CD8-positive, alpha-beta memory T cell (primary cell): ENCODE measurements at regions not wholly inside any gene's neighbourhood (a gene's known extent, or its start where the extent isn't known, plus 50 kb on each side); places are given as distances from the start of the nearest gene placed in this dataset.

Source experiments
- CTCF ChIA-PET: fragments of 350-600 bp; sonication (Branson Sonifier 250); formaldehyde crosslinking; loops from one replicate; lab custom pipeline; 2021; ENCODE audit warnings: antibody characterized with exemption; lab: Charles Lee
- POLR2A ChIA-PET: fragments of 350-600 bp; sonication (Branson Sonifier 250); formaldehyde crosslinking; loops from one replicate; lab custom pipeline; 2021; ENCODE audit warnings: antibody characterized with exemption; lab: Charles Lee
- DNase-seq, 5 donors: peaks; one replicate each; pipeline versions ENCODE4 v3.0.0 to v3.0.0-alpha.2; 2020 to 2022; ENCODE audit warnings: mixed read lengths in 1 of 5
- H3K27ac ChIP-seq: one replicate; pipeline ENCODE4 v1.7.0; 2013; ENCODE audit warnings: low read depth, mild to moderate bottlenecking, low read length, moderate library complexity
- H3K27me3 ChIP-seq: 2 replicates; pipeline ENCODE4 v1.7.0; 2013; ENCODE audit warnings: low read length, mild to moderate bottlenecking; ENCODE audit not compliant: insufficient read depth, poor library complexity, severe bottlenecking
- H3K36me3 ChIP-seq: 2 replicates; pipeline ENCODE4 v1.7.0; 2013; ENCODE audit warnings: mild to moderate bottlenecking, low read length, moderate library complexity; ENCODE audit not compliant: insufficient read depth
- H3K4me1 ChIP-seq: 2 replicates; pipeline ENCODE4 v1.7.0; 2013; ENCODE audit warnings: mild to moderate bottlenecking, low read length, moderate library complexity; ENCODE audit not compliant: insufficient read depth
- H3K4me3 ChIP-seq: 2 replicates; pipeline ENCODE4 v1.7.0; 2013; ENCODE audit warnings: mild to moderate bottlenecking, low read length
- H3K9me3 ChIP-seq: 2 replicates; pipeline ENCODE4 v1.7.0; 2013; ENCODE audit warnings: mild to moderate bottlenecking, low read length
- H3K27ac Mint-ChIP-seq, 8 donors: one replicate each; pipeline ENCODE4 v1.8.0; 2020 to 2021; ENCODE audit warnings: mixed read lengths in 8 of 8, mild to moderate bottlenecking in 6 of 8, inconsistent platforms in 3 of 8, moderate library complexity in 3 of 8
- H3K27me3 Mint-ChIP-seq, 2 donors: one replicate each; pipeline ENCODE4 v1.8.0; 2020 to 2021; ENCODE audit warnings: mixed read lengths in 2 of 2, mild to moderate bottlenecking in 1 of 2, moderate library complexity in 1 of 2
- H3K36me3 Mint-ChIP-seq, 3 donors: one replicate each; pipeline ENCODE4 v1.8.0; 2020 to 2021; ENCODE audit warnings: mixed read lengths in 3 of 3, inconsistent platforms in 1 of 3, mild to moderate bottlenecking in 1 of 3
- H3K4me1 Mint-ChIP-seq, 3 donors: one replicate each; pipeline ENCODE4 v1.8.0; 2020 to 2021; ENCODE audit warnings: mixed read lengths in 3 of 3, inconsistent platforms in 1 of 3, mild to moderate bottlenecking in 1 of 3
- H3K4me3 Mint-ChIP-seq, 7 donors: one replicate each; pipeline ENCODE4 v1.8.0; 2020 to 2021; ENCODE audit warnings: mixed read lengths in 7 of 7, mild to moderate bottlenecking in 6 of 7, moderate library complexity in 4 of 7, inconsistent platforms in 2 of 7
- H3K9me3 Mint-ChIP-seq, 5 donors: one replicate each; pipeline ENCODE4 v1.8.0; 2020 to 2022; ENCODE audit warnings: mixed read lengths in 5 of 5, mild to moderate bottlenecking in 3 of 5, moderate library complexity in 2 of 5, inconsistent platforms in 1 of 5

- no peak for DNase-seq
- Histone ChIP-seq H3K4me3 (no peak overlapping the region), H3K27ac (no peak overlapping the region), H3K36me3 (no peaks in the 10 kb centered on the region), H3K27me3 (no peaks in the 10 kb centered on the region), H3K4me1 (no peaks in the 10 kb centered on the region), H3K9me3 (no peaks in the 10 kb centered on the region)
- POLR2A ChIA-PET = no interaction called here
- peaks cover 14 to 28% (median 16%) of the 10 kb centered on the region in 5 donors for H3K9me3 Mint-ChIP-seq
- no peaks in the 10 kb centered on the region for H3K36me3 Mint-ChIP-seq
- H3K27me3 Mint-ChIP-seq = peaks cover 0 to 7% of the 10 kb centered on the region in 2 donors
- H3K4me1 Mint-ChIP-seq = no peaks in the 10 kb centered on the region
- H3K27ac Mint-ChIP-seq = no peak overlapping the region
- CTCF ChIA-PET = no interaction called here
- no peak overlapping the region for H3K4me3 Mint-ChIP-seq
Measured at GRCh38 chr2:147709655-147710054, 135.2 kb upstream of the ACVR2A start.

- no peak overlapping the region for H3K4me3 Mint-ChIP-seq
- H3K36me3 Mint-ChIP-seq = no peaks in the 10 kb centered on the region
- peaks cover 0 to 7% (median 2%) of the 10 kb centered on the region in 5 donors for H3K9me3 Mint-ChIP-seq
- no peak for DNase-seq
- Histone ChIP-seq H3K36me3 (no peaks in the 10 kb centered on the region), H3K27me3 (no peaks in the 10 kb centered on the region), H3K27ac (no peak overlapping the region), H3K4me3 (no peak overlapping the region), H3K9me3 (no peaks in the 10 kb centered on the region), H3K4me1 (no peaks in the 10 kb centered on the region)
- peaks cover 0 to 7% of the 10 kb centered on the region in 2 donors for H3K27me3 Mint-ChIP-seq
- POLR2A ChIA-PET = no interaction called here
- no peaks in the 10 kb centered on the region for H3K4me1 Mint-ChIP-seq
- CTCF ChIA-PET = no interaction called here
- H3K27ac Mint-ChIP-seq = no peak overlapping the region
Measured at GRCh38 chr2:147703171-147703570, 141.7 kb upstream of the ACVR2A start.

GRCh38 chr2:147698166-147698565 is 146.7 kb upstream of the ACVR2A start:
- Histone ChIP-seq H3K36me3 (no peaks in the 10 kb centered on the region), H3K27ac (no peak overlapping the region), H3K4me3 (no peak overlapping the region), H3K9me3 (no peaks in the 10 kb centered on the region), H3K27me3 (no peaks in the 10 kb centered on the region), H3K4me1 (no peaks in the 10 kb centered on the region)
- Mint-ChIP-seq H3K27ac (no peak overlapping the region), H3K4me3 (no peak overlapping the region), H3K36me3 (no peaks in the 10 kb centered on the region), H3K27me3 (peaks cover 3 to 6% of the 10 kb centered on the region in 2 donors), H3K9me3 (peaks cover 0 to 3% (median 2%) of the 10 kb centered on the region in 5 donors), H3K4me1 (no peaks in the 10 kb centered on the region)
- POLR2A ChIA-PET = no interaction called here
- CTCF ChIA-PET = interaction anchor here (1.2 kb wide), 1 partner anchor 16 kb away, joined by 3 read pairs; no protein-coding TSS in a partner anchor
- DNase-seq = no peak

- Mint-ChIP-seq H3K4me1 (no peaks in the 10 kb centered on the region), H3K4me3 (no peak overlapping the region), H3K36me3 (no peaks in the 10 kb centered on the region), H3K9me3 (peaks cover 0 to 3% (median 0%) of the 10 kb centered on the region in 5 donors), H3K27me3 (peaks cover 3 to 6% of the 10 kb centered on the region in 2 donors), H3K27ac (no peak overlapping the region)
- H3K9me3 ChIP-seq = no peaks in the 10 kb centered on the region
- no peak overlapping the region for H3K27ac ChIP-seq
- ChIA-PET CTCF (no interaction called here), POLR2A (no interaction called here)
- no peaks in the 10 kb centered on the region for H3K27me3 ChIP-seq
- no peak for DNase-seq
- H3K4me3 ChIP-seq = no peak overlapping the region
- no peaks in the 10 kb centered on the region for H3K4me1 ChIP-seq
- H3K36me3 ChIP-seq = no peaks in the 10 kb centered on the region
Measured at GRCh38 chr2:147696426-147696825, 148.4 kb upstream of the ACVR2A start.

- no peaks in the 10 kb centered on the region for H3K4me1 Mint-ChIP-seq
- H3K27me3 Mint-ChIP-seq = no peaks in the 10 kb centered on the region
- DNase-seq = no peak
- H3K4me3 Mint-ChIP-seq = no peak overlapping the region
- Histone ChIP-seq H3K36me3 (no peaks in the 10 kb centered on the region), H3K4me1 (no peaks in the 10 kb centered on the region), H3K27me3 (no peaks in the 10 kb centered on the region), H3K27ac (no peak overlapping the region), H3K4me3 (no peak overlapping the region), H3K9me3 (no peaks in the 10 kb centered on the region)
- CTCF ChIA-PET = interaction anchor here (0.7 kb wide), 1 partner anchor 8 kb away, joined by 4 read pairs; no protein-coding TSS in a partner anchor
- no peak overlapping the region for H3K27ac Mint-ChIP-seq
- POLR2A ChIA-PET = no interaction called here
- H3K36me3 Mint-ChIP-seq = no peaks in the 10 kb centered on the region
- peaks cover 0 to 4% (median 0%) of the 10 kb centered on the region in 5 donors for H3K9me3 Mint-ChIP-seq
Measured at GRCh38 chr2:147689220-147689909, 155.5 kb upstream of the ACVR2A start.

GRCh38 chr2:147688242-147688641 is 156.6 kb upstream of the ACVR2A start:
- Histone ChIP-seq H3K9me3 (no peaks in the 10 kb centered on the region), H3K36me3 (no peaks in the 10 kb centered on the region), H3K4me3 (no peak overlapping the region), H3K27ac (no peak overlapping the region), H3K27me3 (no peaks in the 10 kb centered on the region), H3K4me1 (no peaks in the 10 kb centered on the region)
- H3K4me1 Mint-ChIP-seq = no peaks in the 10 kb centered on the region
- CTCF ChIA-PET = no interaction called here
- no peaks in the 10 kb centered on the region for H3K27me3 Mint-ChIP-seq
- H3K36me3 Mint-ChIP-seq = no peaks in the 10 kb centered on the region
- POLR2A ChIA-PET = no interaction called here
- no peak overlapping the region for H3K4me3 Mint-ChIP-seq
- no peak for DNase-seq
- H3K27ac Mint-ChIP-seq = no peak overlapping the region
- peaks cover 0 to 4% (median 0%) of the 10 kb centered on the region in 5 donors for H3K9me3 Mint-ChIP-seq

GRCh38 chr2:147686365-147686764 is 158.5 kb upstream of the ACVR2A start:
- CTCF ChIA-PET = no interaction called here
- no peak overlapping the region for H3K27ac Mint-ChIP-seq

GRCh38 chr2:147684903-147685302 is 159.9 kb upstream of the ACVR2A start:
- H3K4me1 Mint-ChIP-seq = no peaks in the 10 kb centered on the region
- no peaks in the 10 kb centered on the region for H3K27me3 ChIP-seq
- H3K27ac ChIP-seq = no peak overlapping the region
- DNase-seq = no peak
- peaks cover 0 to 4% (median 0%) of the 10 kb centered on the region in 5 donors for H3K9me3 Mint-ChIP-seq
- no peaks in the 10 kb centered on the region for H3K27me3 Mint-ChIP-seq
- no peaks in the 10 kb centered on the region for H3K36me3 ChIP-seq
- no peaks in the 10 kb centered on the region for H3K9me3 ChIP-seq
- H3K4me3 Mint-ChIP-seq = no peak overlapping the region
- H3K4me1 ChIP-seq = no peaks in the 10 kb centered on the region
- no peaks in the 10 kb centered on the region for H3K36me3 Mint-ChIP-seq
- H3K27ac Mint-ChIP-seq = no peak overlapping the region
- CTCF ChIA-PET = no interaction called here
- POLR2A ChIA-PET = no interaction called here
- no peak overlapping the region for H3K4me3 ChIP-seq

More at GRCh38 chr2:147686365-147686764, 158.5 kb upstream of the ACVR2A start:
- no peak overlapping the region for H3K4me3 Mint-ChIP-seq
- H3K4me1 Mint-ChIP-seq = no peaks in the 10 kb centered on the region
- no peaks in the 10 kb centered on the region for H3K36me3 Mint-ChIP-seq
- DNase-seq = no peak
- Histone ChIP-seq H3K4me1 (no peaks in the 10 kb centered on the region), H3K4me3 (no peak overlapping the region), H3K27ac (no peak overlapping the region), H3K36me3 (no peaks in the 10 kb centered on the region), H3K27me3 (no peaks in the 10 kb centered on the region), H3K9me3 (no peaks in the 10 kb centered on the region)
- POLR2A ChIA-PET = no interaction called here
- no peaks in the 10 kb centered on the region for H3K27me3 Mint-ChIP-seq
- peaks cover 0 to 4% (median 0%) of the 10 kb centered on the region in 5 donors for H3K9me3 Mint-ChIP-seq
